Hepatocyte (in vitro differentiated cells): ENCODE measurements at regions not wholly inside any gene's neighbourhood (a gene's known extent, or its start where the extent isn't known, plus 50 kb on each side); places are given as distances from the start of the nearest gene placed in this dataset.

ENCODE experiments used
- DNase-seq: peaks from one replicate; pipeline ENCODE4 v3.0.0-alpha.2; 2016; ENCODE audit warnings: low spot score
- H2AFZ ChIP-seq: fragments of 200-600 bp; sonication (generic); 2 replicates; pipeline ENCODE4 v1.6.0; 2016; ENCODE audit warnings: antibody characterized with exemption, mild to moderate bottlenecking
- H3K27ac ChIP-seq: fragments of 200-600 bp; sonication (generic); 2 replicates; pipeline ENCODE4 v1.5.1; 2016; ENCODE audit warnings: mild to moderate bottlenecking
- H3K27me3 ChIP-seq: fragments of 200-600 bp; sonication (generic); 2 replicates; pipeline ENCODE4 v1.6.1; 2016
- H3K36me3 ChIP-seq: fragments of 200-600 bp; sonication (generic); replicated peaks from 2 replicates; pipeline ENCODE4 v1.5.1; 2016; ENCODE audit warnings: low read depth; ENCODE audit not compliant: insufficient read depth
- H3K4me1 ChIP-seq: fragments of 200-600 bp; sonication (generic); 2 replicates; pipeline ENCODE4 v1.5.1; 2016; ENCODE audit warnings: mild to moderate bottlenecking, moderate library complexity; ENCODE audit not compliant: insufficient read depth
- H3K4me2 ChIP-seq: fragments of 200-600 bp; sonication (generic); 2 replicates; pipeline ENCODE4 v1.6.0; 2016
- H3K4me3 ChIP-seq: fragments of 200-600 bp; sonication (generic); 2 replicates; pipeline ENCODE4 v1.5.1; 2016; ENCODE audit warnings: mild to moderate bottlenecking
- H3K79me2 ChIP-seq: fragments of 200-600 bp; sonication (generic); 2 replicates; pipeline ENCODE4 v1.6.0; 2017; ENCODE audit warnings: mild to moderate bottlenecking
- H3K9me2 ChIP-seq: fragments of 200-600 bp; sonication (generic); replicated peaks from 2 replicates; pipeline ENCODE4 v1.6.0; 2017; ENCODE audit warnings: mild to moderate bottlenecking; ENCODE audit not compliant: insufficient read depth
- H3K9me3 ChIP-seq: fragments of 200-600 bp; sonication (generic); 2 replicates; pipeline ENCODE4 v1.5.1; 2016; ENCODE audit warnings: low read depth, mild to moderate bottlenecking
- H4K20me1 ChIP-seq: fragments of 200-600 bp; sonication (generic); 2 replicates; pipeline ENCODE4 v1.6.0; 2016; ENCODE audit warnings: mild to moderate bottlenecking; ENCODE audit not compliant: insufficient read depth, poor library complexity, severe bottlenecking
- CTCF ChIP-seq: fragments of 200-600 bp; sonication (generic); IDR thresholded peaks from 2 replicates; pipeline ENCODE4 v1.5.1; 2016; ENCODE audit warnings: antibody characterized with exemption, mild to moderate bottlenecking; ENCODE audit not compliant: poor library complexity
- EZH2 ChIP-seq: fragments of 200-600 bp; sonication (generic); IDR thresholded peaks from 2 replicates; pipeline ENCODE4 v1.6.1; 2016; ENCODE audit warnings: antibody characterized with exemption, mild to moderate bottlenecking, borderline replicate concordance
- EZH2phosphoT487 ChIP-seq: fragments of 200-600 bp; sonication (generic); IDR thresholded peaks from one replicate; pipeline ENCODE4 v1.6.1; 2018; ENCODE audit warnings: antibody characterized with exemption, mild to moderate bottlenecking, low read depth, moderate library complexity; ENCODE audit not compliant: unreplicated experiment, severe bottlenecking
- WGBS: methylation state at CpG from one replicate; pipeline ENCODE4 v1.1.6; 2016; ENCODE audit warnings: low lambda C conversion rate; ENCODE audit errors: missing lambda C conversion rate; 5-methylcytosine and 5-hydroxymethylcytosine counted together

- no peak for DNase-seq
- Histone ChIP-seq H3K9me3 (no peaks in the 10 kb centered on the region), H3K36me3 (no peaks in the 10 kb centered on the region), H3K4me3 (no peak overlapping the region), H3K27ac (no peak overlapping the region), H4K20me1 (no peaks in the 10 kb centered on the region), H3K4me1 (no peaks in the 10 kb centered on the region), H3K4me2 (no peak overlapping the region), H2AFZ (no peak overlapping the region), H3K79me2 (no peaks in the 10 kb centered on the region), H3K27me3 (no peaks in the 10 kb centered on the region), H3K9me2 (no peaks in the 10 kb centered on the region)
- WGBS, result 97% methylated on average over 7 of the region's 7 CpGs
- TF ChIP-seq EZH2phosphoT487 (no peak), CTCF (no peak), EZH2 (no peak)
Measured at GRCh38 chr13:67402546-67402945, 172.4 kb upstream of the PCDH9 start.

- Histone ChIP-seq H3K79me2 (no peaks in the 10 kb centered on the region), H3K27ac (no peak overlapping the region), H3K9me2 (no peaks in the 10 kb centered on the region), H3K4me2 (no peak overlapping the region), H3K4me3 (no peak overlapping the region), H2AFZ (no peak overlapping the region), H3K27me3 (no peaks in the 10 kb centered on the region), H3K36me3 (no peaks in the 10 kb centered on the region), H3K4me1 (no peaks in the 10 kb centered on the region), H3K9me3 (no peaks in the 10 kb centered on the region), H4K20me1 (no peaks in the 10 kb centered on the region)
- no peak for DNase-seq
- WGBS, result 88% methylated on average over 1 of the region's 1 CpG
- TF ChIP-seq EZH2 (no peak), EZH2phosphoT487 (no peak), CTCF (no peak)
Measured at GRCh38 chr13:67395577-67395976, 165.4 kb upstream of the PCDH9 start.

GRCh38 chr13:67392014-67392413 lies 161.9 kb upstream of the PCDH9 start:
- no peak overlapping the region for H3K27ac ChIP-seq
- H3K27me3 ChIP-seq, result no peaks in the 10 kb centered on the region
- TF ChIP-seq CTCF, result no peak

GRCh38 chr13:67390462-67391086 lies 160.4 kb upstream of the PCDH9 start:
- no peak overlapping the region for H2AFZ ChIP-seq
- no peaks in the 10 kb centered on the region for H3K9me2 ChIP-seq
- H3K4me3 ChIP-seq, result no peak overlapping the region
- H3K9me3 ChIP-seq, result no peaks in the 10 kb centered on the region
- WGBS, result 76% methylated on average over 2 of the region's 2 CpGs
- no peaks in the 10 kb centered on the region for H3K27me3 ChIP-seq
- no peaks in the 10 kb centered on the region for H3K36me3 ChIP-seq
- H3K4me1 ChIP-seq, result no peaks in the 10 kb centered on the region
- TF ChIP-seq EZH2, result no peak
- no peak for TF ChIP-seq CTCF
- TF ChIP-seq EZH2phosphoT487, result no peak
- H3K79me2 ChIP-seq, result no peaks in the 10 kb centered on the region
- no peak overlapping the region for H3K4me2 ChIP-seq
- H3K27ac ChIP-seq, result no peak overlapping the region
- no peaks in the 10 kb centered on the region for H4K20me1 ChIP-seq
- no peak for DNase-seq

More at GRCh38 chr13:67392014-67392413, 161.9 kb upstream of the PCDH9 start:
- H3K4me2 ChIP-seq, result no peak overlapping the region
- H3K4me3 ChIP-seq, result no peak overlapping the region
- H3K4me1 ChIP-seq, result no peaks in the 10 kb centered on the region
- H3K9me3 ChIP-seq, result no peaks in the 10 kb centered on the region
- H3K36me3 ChIP-seq, result no peaks in the 10 kb centered on the region
- no peaks in the 10 kb centered on the region for H3K9me2 ChIP-seq
- no peaks in the 10 kb centered on the region for H3K79me2 ChIP-seq
- H2AFZ ChIP-seq, result no peak overlapping the region
- no peak for DNase-seq
- H4K20me1 ChIP-seq, result no peaks in the 10 kb centered on the region
